Kidney (tissue), 13 donors: ENCODE measurements at regions not wholly inside any gene's neighbourhood (a gene's known extent, or its start where the extent isn't known, plus 50 kb on each side); places are given as distances from the start of the nearest gene placed in this dataset.

Experiments
- DNase-seq, 5 donors: peaks; one replicate each; pipeline ENCODE4 v3.0.0-alpha.2; 2013 to 2020
- FAIRE-seq: peaks from 2 replicates; lab custom pipeline; 2012; peaks lifted over from hg19 to GRCh38; lab: Jason Lieb, UNC
- H3K27ac ChIP-seq, 2 donors: one replicate each; pipeline ENCODE4 v1.7.0; 2013; ENCODE audit warnings: low read depth in 2 of 2, low read length in 2 of 2, inconsistent platforms in 1 of 2
- H3K27me3 ChIP-seq: one replicate; pipeline ENCODE4 v1.7.1; 2013; ENCODE audit warnings: low read length, inconsistent platforms; ENCODE audit not compliant: control insufficient read depth, insufficient read depth
- H3K36me3 ChIP-seq, 3 donors: one replicate each; pipeline versions ENCODE4 v1.7.0 to v1.7.1; 2013; ENCODE audit warnings: low read length in 3 of 3, control low read depth in 1 of 3, inconsistent platforms in 1 of 3; ENCODE audit not compliant: insufficient read depth in 3 of 3, control insufficient read depth in 2 of 3
- H3K4me1 ChIP-seq, 3 donors: one replicate each; pipeline versions ENCODE4 v1.7.0 to v1.7.1; 2013; ENCODE audit warnings: low read length in 3 of 3, inconsistent platforms in 1 of 3, low read depth in 1 of 3; ENCODE audit not compliant: control insufficient read depth in 2 of 3, insufficient read depth in 2 of 3
- H3K4me3 ChIP-seq, 3 donors: one replicate each; pipeline versions ENCODE4 v1.7.0 to v1.8.1; 2013; ENCODE audit warnings: low read length in 3 of 3, control low read depth in 1 of 3, inconsistent platforms in 1 of 3
- H3K9ac ChIP-seq, 3 donors: one replicate each; pipeline versions ENCODE4 v1.7.0 to v1.7.1; 2013; ENCODE audit warnings: low read length in 3 of 3, control low read depth in 1 of 3, inconsistent platforms in 1 of 3
- H3K9me3 ChIP-seq, 3 donors: one replicate each; pipeline versions ENCODE4 v1.7.0 to v1.7.1; 2013; ENCODE audit warnings: low read length in 3 of 3, control low read depth in 1 of 3, inconsistent platforms in 1 of 3; ENCODE audit not compliant: control insufficient read depth in 2 of 3, insufficient read depth in 1 of 3
- CTCF ChIP-seq: IDR thresholded peaks from 3 replicates; pipeline ENCODE4 v1.5.1; 2012; ENCODE audit warnings: mild to moderate bottlenecking, moderate library complexity, borderline replicate concordance; ENCODE audit not compliant: insufficient read depth; ENCODE audit errors: extremely low read depth
- intact Hi-C: fragments of 100-400 bp; cut with DNase I; formaldehyde crosslinking; loops from one replicate; pipeline ENCODE4 v1.11.1; 2022
- donor health status: control.
- donor health status: control.
- donor health status: control.
- donor health status: control.
- donor health status: control.
- donor health status: DM: yes; HTN: yes; CAD: no.
- donor health status: Normal renal cell carcinoma (clear cell type).

GRCh38 chr6:109925075-109925474, 53.0 kb upstream of the GPR6 start:
- Histone ChIP-seq H3K9me3 (no peaks in the 10 kb centered on the region), H3K27me3 (no peaks in the 10 kb centered on the region), H3K4me1 (peaks cover 0 to 6% (median 5%) of the 10 kb centered on the region in 3 donors), H3K4me3 (no peak overlapping the region), H3K27ac (no peak overlapping the region), H3K9ac (no peak overlapping the region), H3K36me3 (no peaks in the 10 kb centered on the region)
- TF ChIP-seq CTCF: no peak
- DNase-seq (peak in 2 of 5 donors; percentile 15 to 29), FAIRE-seq (no peak)
- intact Hi-C loops: no loop called here

GRCh38 chr6:109927052-109927451, 51.1 kb upstream of the GPR6 start:
- H3K27me3 ChIP-seq: no peaks in the 10 kb centered on the region
- no peak overlapping the region for H3K4me3 ChIP-seq
- H3K9ac ChIP-seq: no peak overlapping the region
- intact Hi-C loops: no loop called here
- no peak for TF ChIP-seq CTCF
- no peak overlapping the region for H3K27ac ChIP-seq
- FAIRE-seq (no peak), DNase-seq (no peak)
- peaks cover 0 to 6% (median 5%) of the 10 kb centered on the region in 3 donors for H3K4me1 ChIP-seq
- no peaks in the 10 kb centered on the region for H3K9me3 ChIP-seq
- H3K36me3 ChIP-seq: no peaks in the 10 kb centered on the region
